ENCODE measurements at regions not wholly inside any gene's neighbourhood (a gene's known extent, or its start where the extent isn't known, plus 50 kb on each side); places are given as distances from the start of the nearest gene placed in this dataset.

GRCh38 chr10:42954766-42955492, 121.9 kb upstream of the RET start:
- DNase-seq (ENCODE audit: low read depth) = no peak
- TF ChIP-seq CTCF (IDR thresholded peaks at IDR 0.05; ENCODE audit: insufficient read depth, low read length) = no peak
- no peak overlapping the region for H3K4me3 ChIP-seq (ENCODE audit: low read depth, low read length)

- DNase-seq (ENCODE audit: low read depth) = no peak
- no peak for TF ChIP-seq CTCF (IDR thresholded peaks at IDR 0.05; ENCODE audit: insufficient read depth, low read length)
- no peak overlapping the region for H3K4me3 ChIP-seq (ENCODE audit: low read depth, low read length)
These were observed 121.4 kb upstream of the RET start for GRCh38 chr10:42955493-42955889.

- TF ChIP-seq CTCF (IDR thresholded peaks at IDR 0.05; ENCODE audit: insufficient read depth, low read length) = no peak
- no peak for DNase-seq (ENCODE audit: low read depth)
- H3K4me3 ChIP-seq (ENCODE audit: low read depth, low read length) = no peak overlapping the region
These were observed 120.8 kb upstream of the RET start for GRCh38 chr10:42956045-42956444.

- no peak for DNase-seq (ENCODE audit: low read depth)
- no peak overlapping the region for H3K4me3 ChIP-seq (ENCODE audit: low read depth, low read length)
- TF ChIP-seq CTCF (IDR thresholded peaks at IDR 0.05; ENCODE audit: insufficient read depth, low read length) = no peak
These were observed 118.6 kb upstream of the RET start for GRCh38 chr10:42958142-42958868.

GRCh38 chr10:42959833-42960232, 117.0 kb upstream of the RET start:
- no peak for TF ChIP-seq CTCF (IDR thresholded peaks at IDR 0.05; ENCODE audit: insufficient read depth, low read length)
- no peak overlapping the region for H3K4me3 ChIP-seq (ENCODE audit: low read depth, low read length)
- DNase-seq (ENCODE audit: low read depth) = no peak

- DNase-seq (ENCODE audit: low read depth) = peak; percentile 19
- H3K4me3 ChIP-seq (ENCODE audit: low read depth, low read length) = no peak overlapping the region
- TF ChIP-seq CTCF (IDR thresholded peaks at IDR 0.05; ENCODE audit: insufficient read depth, low read length) = no peak
These were observed 116.3 kb upstream of the RET start for GRCh38 chr10:42960491-42960990.
